ENCODE measurements at regions not wholly inside any gene's neighbourhood (a gene's known extent, or its start where the extent isn't known, plus 50 kb on each side); places are given as distances from the start of the nearest gene placed in this dataset.

DNA sequence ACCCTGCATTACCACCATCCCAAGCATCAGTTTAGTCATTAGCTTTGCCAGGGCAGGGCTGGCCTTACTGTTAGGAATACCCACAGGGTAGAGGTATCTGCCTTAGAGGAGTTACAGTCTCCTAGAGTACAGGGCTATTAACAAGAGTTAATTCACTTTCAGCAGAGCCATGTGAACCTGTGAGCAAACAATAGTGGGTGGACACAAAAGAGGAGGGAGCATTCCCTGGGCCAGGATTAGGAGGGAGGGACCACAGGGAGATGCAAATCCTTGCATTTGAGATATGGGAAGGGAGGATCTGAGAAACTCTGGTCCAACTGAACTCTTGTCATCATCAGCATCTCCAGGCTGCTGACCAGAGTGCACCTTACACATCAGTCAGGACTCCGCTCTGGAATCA lies 51.1 kb upstream of the IGSF21 start:
- no peak for ATAC-seq
- no peak overlapping the region for H3K4me3 ChIP-seq (replicated peaks in 1 of 2; ENCODE audit: low read depth in 1 of 2, low read length in 2 of 2)
- TF ChIP-seq, protein P1, sequence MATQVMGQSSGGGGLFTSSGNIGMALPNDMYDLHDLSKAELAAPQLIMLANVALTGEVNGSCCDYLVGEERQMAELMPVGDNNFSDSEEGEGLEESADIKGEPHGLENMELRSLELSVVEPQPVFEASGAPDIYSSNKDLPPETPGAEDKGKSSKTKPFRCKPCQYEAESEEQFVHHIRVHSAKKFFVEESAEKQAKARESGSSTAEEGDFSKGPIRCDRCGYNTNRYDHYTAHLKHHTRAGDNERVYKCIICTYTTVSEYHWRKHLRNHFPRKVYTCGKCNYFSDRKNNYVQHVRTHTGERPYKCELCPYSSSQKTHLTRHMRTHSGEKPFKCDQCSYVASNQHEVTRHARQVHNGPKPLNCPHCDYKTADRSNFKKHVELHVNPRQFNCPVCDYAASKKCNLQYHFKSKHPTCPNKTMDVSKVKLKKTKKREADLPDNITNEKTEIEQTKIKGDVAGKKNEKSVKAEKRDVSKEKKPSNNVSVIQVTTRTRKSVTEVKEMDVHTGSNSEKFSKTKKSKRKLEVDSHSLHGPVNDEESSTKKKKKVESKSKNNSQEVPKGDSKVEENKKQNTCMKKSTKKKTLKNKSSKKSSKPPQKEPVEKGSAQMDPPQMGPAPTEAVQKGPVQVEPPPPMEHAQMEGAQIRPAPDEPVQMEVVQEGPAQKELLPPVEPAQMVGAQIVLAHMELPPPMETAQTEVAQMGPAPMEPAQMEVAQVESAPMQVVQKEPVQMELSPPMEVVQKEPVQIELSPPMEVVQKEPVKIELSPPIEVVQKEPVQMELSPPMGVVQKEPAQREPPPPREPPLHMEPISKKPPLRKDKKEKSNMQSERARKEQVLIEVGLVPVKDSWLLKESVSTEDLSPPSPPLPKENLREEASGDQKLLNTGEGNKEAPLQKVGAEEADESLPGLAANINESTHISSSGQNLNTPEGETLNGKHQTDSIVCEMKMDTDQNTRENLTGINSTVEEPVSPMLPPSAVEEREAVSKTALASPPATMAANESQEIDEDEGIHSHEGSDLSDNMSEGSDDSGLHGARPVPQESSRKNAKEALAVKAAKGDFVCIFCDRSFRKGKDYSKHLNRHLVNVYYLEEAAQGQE (IDR thresholded peaks at IDR 0.05; ENCODE audit: low read depth), result no peak
- TF ChIP-seq ZFX (IDR thresholded peaks at IDR 0.05) (no peak), ELF1 (IDR thresholded peaks at IDR 0.05; ENCODE audit: borderline replicate concordance, low read depth) (no peak), RAD21 (IDR thresholded peaks at IDR 0.05; ENCODE audit: low read depth) (no peak), SIN3A (IDR thresholded peaks at IDR 0.05; ENCODE audit: low read depth) (no peak), EGR1 (IDR thresholded peaks at IDR 0.05; ENCODE audit: low read depth) (no peak), TCF7L2 (IDR thresholded peaks at IDR 0.05; ENCODE audit: borderline replicate concordance, extremely low read depth, insufficient read depth, insufficient read length) (no peak), POLR2A (IDR thresholded peaks at IDR 0.05; ENCODE audit: borderline replicate concordance, extremely low read depth, insufficient read depth, insufficient read length) (no peak), SP1 (IDR thresholded peaks at IDR 0.05; ENCODE audit: low read depth) (no peak), ZNF274 (IDR thresholded peaks at IDR 0.05; ENCODE audit: low read depth, low read length) (no peak)
- TF ChIP-seq, protein P2, sequence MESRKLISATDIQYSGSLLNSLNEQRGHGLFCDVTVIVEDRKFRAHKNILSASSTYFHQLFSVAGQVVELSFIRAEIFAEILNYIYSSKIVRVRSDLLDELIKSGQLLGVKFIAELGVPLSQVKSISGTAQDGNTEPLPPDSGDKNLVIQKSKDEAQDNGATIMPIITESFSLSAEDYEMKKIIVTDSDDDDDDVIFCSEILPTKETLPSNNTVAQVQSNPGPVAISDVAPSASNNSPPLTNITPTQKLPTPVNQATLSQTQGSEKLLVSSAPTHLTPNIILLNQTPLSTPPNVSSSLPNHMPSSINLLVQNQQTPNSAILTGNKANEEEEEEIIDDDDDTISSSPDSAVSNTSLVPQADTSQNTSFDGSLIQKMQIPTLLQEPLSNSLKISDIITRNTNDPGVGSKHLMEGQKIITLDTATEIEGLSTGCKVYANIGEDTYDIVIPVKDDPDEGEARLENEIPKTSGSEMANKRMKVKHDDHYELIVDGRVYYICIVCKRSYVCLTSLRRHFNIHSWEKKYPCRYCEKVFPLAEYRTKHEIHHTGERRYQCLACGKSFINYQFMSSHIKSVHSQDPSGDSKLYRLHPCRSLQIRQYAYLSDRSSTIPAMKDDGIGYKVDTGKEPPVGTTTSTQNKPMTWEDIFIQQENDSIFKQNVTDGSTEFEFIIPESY (IDR thresholded peaks at IDR 0.05; ENCODE audit: extremely low read depth, insufficient replicate concordance, low read length), result no peak
- no peak overlapping the region for H3K4me2 ChIP-seq (ENCODE audit: low read length)
- H3K79me2 ChIP-seq (ENCODE audit: insufficient read depth, low read length), result no peaks in the 10 kb centered on the region
- H2AFZ ChIP-seq (ENCODE audit: low read depth, low read length, poor library complexity, severe bottlenecking), result no peak overlapping the region
- no peak for DNase-seq (ENCODE audit: low read depth, low spot score)
- no peaks in the 10 kb centered on the region for H3K4me1 ChIP-seq (ENCODE audit: control insufficient read depth in 1 of 2, insufficient read depth in 2 of 2, low read length in 2 of 2)
- no peaks in the 10 kb centered on the region for H4K20me1 ChIP-seq (ENCODE audit: insufficient read depth)
- no peak overlapping the region for H3K9ac ChIP-seq (ENCODE audit: low read length)
- intact Hi-C loops (cut with micrococcal nuclease), result no loop called here
- no peaks in the 10 kb centered on the region for H3K9me3 ChIP-seq (ENCODE audit: control insufficient read depth in 1 of 2, insufficient read depth in 1 of 2, low read depth in 1 of 2, low read length in 2 of 2)
- RAD21 ChIA-PET (ENCODE audit: low non-redundant PET in 1 of 2, low total read pairs in 2 of 2, uncharacterized antibody in 2 of 2, unreplicated experiment in 2 of 2), result no interaction called here
- no peaks in the 10 kb centered on the region for H3K36me3 ChIP-seq (ENCODE audit: control insufficient read depth in 1 of 2, insufficient read depth in 2 of 2, low read length in 2 of 2)
- BruUV-seq (replicated peaks), result no TSS peak
- H3K9me2 ChIP-seq (ENCODE audit: insufficient read depth), result no peaks in the 10 kb centered on the region
- POLR2A ChIA-PET, result no interaction called here
- CTCF ChIA-PET, result no interaction called here
- H3K27ac ChIP-seq (ENCODE audit: low read depth, low read length), result no peak overlapping the region
- peaks cover 66% of the 10 kb centered on the region for H3K27me3 ChIP-seq (ENCODE audit: insufficient read depth, low read length)

Data from HCT116 (cell line).